ENCODE measurements at regions not wholly inside any gene's neighbourhood (a gene's known extent, or its start where the extent isn't known, plus 50 kb on each side); places are given as distances from the start of the nearest gene placed in this dataset.

- DNase-seq (ENCODE audit: low read depth): no peak
These were observed 610.2 kb downstream of the ZNF385D start for GRCh38 chr3:21140785-21141184.

- no peak for DNase-seq (ENCODE audit: low read depth)
These were observed 612.9 kb downstream of the ZNF385D start for GRCh38 chr3:21138085-21138484.

GRCh38 chr3:21132896-21133295, 618.1 kb downstream of the ZNF385D start:
- no peak for DNase-seq (ENCODE audit: low read depth)

- DNase-seq (ENCODE audit: low read depth): no peak
These were observed 630.2 kb downstream of the ZNF385D start for GRCh38 chr3:21120826-21121225.

GRCh38 chr3:21117370-21117769, 633.6 kb downstream of the ZNF385D start:
- DNase-seq (ENCODE audit: low read depth): peak; percentile 1

GRCh38 chr3:21109056-21109455, 642.0 kb downstream of the ZNF385D start:
- DNase-seq (ENCODE audit: low read depth): no peak

GRCh38 chr3:21105784-21106183, 645.2 kb downstream of the ZNF385D start:
- DNase-seq (ENCODE audit: low read depth): no peak

- DNase-seq (ENCODE audit: low read depth): no peak
These were observed 650.2 kb downstream of the ZNF385D start for GRCh38 chr3:21100656-21101359.

GRCh38 chr3:21094686-21095085, 656.3 kb downstream of the ZNF385D start:
- no peak for DNase-seq (ENCODE audit: low read depth)

- DNase-seq (ENCODE audit: low read depth): no peak
These were observed 677.4 kb downstream of the ZNF385D start for GRCh38 chr3:21073561-21073960.

- DNase-seq (ENCODE audit: low read depth): no peak
These were observed 683.8 kb downstream of the ZNF385D start for GRCh38 chr3:21067031-21067813.

- no peak for DNase-seq (ENCODE audit: low read depth)
These were observed 688.1 kb downstream of the ZNF385D start for GRCh38 chr3:21062831-21063294.

GRCh38 chr3:21059404-21059803, 691.6 kb downstream of the ZNF385D start:
- no peak for DNase-seq (ENCODE audit: low read depth)

- no peak for DNase-seq (ENCODE audit: low read depth)
These were observed 694.7 kb downstream of the ZNF385D start for GRCh38 chr3:21056293-21056692.

GRCh38 chr3:21055015-21055414, 696.0 kb downstream of the ZNF385D start:
- no peak for DNase-seq (ENCODE audit: low read depth)

- no peak for DNase-seq (ENCODE audit: low read depth)
These were observed 696.9 kb downstream of the ZNF385D start for GRCh38 chr3:21054064-21054463.

- DNase-seq (ENCODE audit: low read depth): no peak
These were observed 701.5 kb downstream of the ZNF385D start for GRCh38 chr3:21049334-21050062.

- no peak for DNase-seq (ENCODE audit: low read depth)
These were observed 707.9 kb downstream of the ZNF385D start for GRCh38 chr3:21043139-21043538.

- no peak for DNase-seq (ENCODE audit: low read depth)
These were observed 708.8 kb downstream of the ZNF385D start for GRCh38 chr3:21042184-21042583.

- DNase-seq (ENCODE audit: low read depth): peak; percentile 42
These were observed 709.4 kb downstream of the ZNF385D start for GRCh38 chr3:21041621-21042020.

GRCh38 chr3:21036888-21037287, 714.1 kb downstream of the ZNF385D start:
- no peak for DNase-seq (ENCODE audit: low read depth)

GRCh38 chr3:21028412-21028811, 722.6 kb downstream of the ZNF385D start:
- DNase-seq (ENCODE audit: low read depth): no peak

All from LHCN-M2 (cell line).